ENCODE measurements at regions not wholly inside any gene's neighbourhood (a gene's known extent, or its start where the extent isn't known, plus 50 kb on each side); places are given as distances from the start of the nearest gene placed in this dataset.

DNA sequence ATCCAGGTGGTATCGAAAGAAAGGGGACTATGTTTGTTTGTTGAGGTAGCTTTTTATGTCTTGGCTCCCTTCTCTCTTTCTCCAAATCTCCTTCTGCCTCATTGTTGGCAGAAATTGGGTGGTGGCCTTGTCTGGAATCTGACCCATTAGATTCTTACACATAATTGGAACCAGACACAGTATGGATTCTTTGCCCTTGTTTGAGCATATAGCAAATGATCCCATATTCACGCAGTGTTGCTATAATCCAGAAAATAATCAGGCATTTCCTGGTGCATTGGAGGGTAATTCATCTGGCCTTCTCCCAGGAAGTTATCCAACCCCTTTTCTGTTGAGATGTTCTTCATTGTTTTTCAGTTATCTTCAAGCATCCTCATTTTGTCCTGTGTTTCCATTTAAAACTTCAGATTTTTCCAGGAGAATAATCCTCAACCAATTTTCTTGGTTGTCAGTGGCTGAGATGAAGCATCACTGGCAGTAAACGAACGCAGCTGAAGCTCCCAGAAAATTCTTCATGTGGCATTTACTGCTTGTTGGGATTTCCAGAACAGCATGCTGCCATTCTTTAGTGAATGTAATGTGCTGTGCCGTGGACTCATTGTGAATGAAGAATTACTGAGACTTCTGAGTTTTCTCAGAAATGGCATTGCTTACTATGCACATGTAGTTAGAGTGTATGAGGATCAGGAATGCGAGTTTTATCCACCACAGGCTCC is 70.5 kb upstream of the NTRK2 start:
- peaks cover 4% of the 10 kb centered on the region for H3K4me1 Mint-ChIP-seq (ENCODE audit: low read depth, unreplicated experiment)
- H3K36me3 Mint-ChIP-seq (ENCODE audit: low read depth, unreplicated experiment): no peaks in the 10 kb centered on the region
- H3K4me3 Mint-ChIP-seq (ENCODE audit: unreplicated experiment): no peak overlapping the region
- peaks cover 9% of the 10 kb centered on the region for H3K27me3 Mint-ChIP-seq (ENCODE audit: low read depth, unreplicated experiment)
- no peak overlapping the region for H3K27ac Mint-ChIP-seq (ENCODE audit: unreplicated experiment)
- no peaks in the 10 kb centered on the region for H4K20me1 ChIP-seq (ENCODE audit: insufficient read depth, low read length)
- H3K9me3 Mint-ChIP-seq (ENCODE audit: unreplicated experiment): no peaks in the 10 kb centered on the region
- no peaks in the 10 kb centered on the region for H3K79me2 ChIP-seq (ENCODE audit: insufficient read depth, low read length)
- DNase-seq (ENCODE audit: low read depth) (no peak), FAIRE-seq (no peak)
- TF ChIP-seq, protein P1, sequence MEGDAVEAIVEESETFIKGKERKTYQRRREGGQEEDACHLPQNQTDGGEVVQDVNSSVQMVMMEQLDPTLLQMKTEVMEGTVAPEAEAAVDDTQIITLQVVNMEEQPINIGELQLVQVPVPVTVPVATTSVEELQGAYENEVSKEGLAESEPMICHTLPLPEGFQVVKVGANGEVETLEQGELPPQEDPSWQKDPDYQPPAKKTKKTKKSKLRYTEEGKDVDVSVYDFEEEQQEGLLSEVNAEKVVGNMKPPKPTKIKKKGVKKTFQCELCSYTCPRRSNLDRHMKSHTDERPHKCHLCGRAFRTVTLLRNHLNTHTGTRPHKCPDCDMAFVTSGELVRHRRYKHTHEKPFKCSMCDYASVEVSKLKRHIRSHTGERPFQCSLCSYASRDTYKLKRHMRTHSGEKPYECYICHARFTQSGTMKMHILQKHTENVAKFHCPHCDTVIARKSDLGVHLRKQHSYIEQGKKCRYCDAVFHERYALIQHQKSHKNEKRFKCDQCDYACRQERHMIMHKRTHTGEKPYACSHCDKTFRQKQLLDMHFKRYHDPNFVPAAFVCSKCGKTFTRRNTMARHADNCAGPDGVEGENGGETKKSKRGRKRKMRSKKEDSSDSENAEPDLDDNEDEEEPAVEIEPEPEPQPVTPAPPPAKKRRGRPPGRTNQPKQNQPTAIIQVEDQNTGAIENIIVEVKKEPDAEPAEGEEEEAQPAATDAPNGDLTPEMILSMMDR (IDR thresholded peaks at IDR 0.05; ENCODE audit: insufficient read depth, low read depth, low read length): no peak
- no peak for TF ChIP-seq EZH2 (IDR thresholded peaks at IDR 0.05; ENCODE audit: insufficient read depth, low read length)
- H3K4me1 ChIP-seq (ENCODE audit: insufficient read depth, low read length): no peaks in the 10 kb centered on the region
- H2AFZ ChIP-seq (ENCODE audit: low read depth, low read length): no peak overlapping the region
- no peaks in the 10 kb centered on the region for H3K9me3 ChIP-seq (ENCODE audit: insufficient read depth, low read depth, low read length)
- no peaks in the 10 kb centered on the region for H3K27me3 ChIP-seq (ENCODE audit: insufficient read depth, low read length)
- H3K4me2 ChIP-seq (ENCODE audit: low read length): no peak overlapping the region
- no peak overlapping the region for H3K27ac ChIP-seq (ENCODE audit: low read depth, low read length)
- H3K4me3 ChIP-seq (ENCODE audit: insufficient read depth, low read depth, low read length): no peak overlapping the region
- H3K9ac ChIP-seq (ENCODE audit: low read length): no peak overlapping the region
- H3K36me3 ChIP-seq (ENCODE audit: insufficient read depth, low read length): no peaks in the 10 kb centered on the region

DNA sequence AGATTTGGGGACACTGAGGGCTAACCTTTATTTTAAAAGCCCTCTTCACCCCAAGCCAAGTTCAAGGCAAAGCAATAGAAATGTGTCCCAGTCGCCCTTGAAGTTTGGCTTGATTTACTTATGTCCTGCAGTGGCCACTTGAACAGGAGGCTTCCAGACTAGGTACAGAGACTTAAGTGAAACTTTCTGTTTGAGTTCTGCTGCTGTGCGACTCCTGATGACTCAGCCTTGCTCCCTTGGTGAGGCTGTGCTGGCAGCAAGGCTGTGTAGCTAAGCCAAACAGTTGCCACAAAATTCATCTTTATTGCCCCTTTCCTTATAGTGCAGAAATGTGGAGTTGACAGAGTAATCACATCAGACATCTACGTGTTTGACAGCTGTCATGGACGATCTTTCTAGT is 68.8 kb upstream of the NTRK2 start:
- no peaks in the 10 kb centered on the region for H3K9me3 ChIP-seq (ENCODE audit: insufficient read depth, low read depth, low read length)
- H2AFZ ChIP-seq (ENCODE audit: low read depth, low read length): no peak overlapping the region
- Mint-ChIP-seq H3K27me3 (ENCODE audit: low read depth, unreplicated experiment) (peaks cover 12% of the 10 kb centered on the region), H3K27ac (ENCODE audit: unreplicated experiment) (no peak overlapping the region), H3K36me3 (ENCODE audit: low read depth, unreplicated experiment) (no peaks in the 10 kb centered on the region), H3K9me3 (ENCODE audit: unreplicated experiment) (no peaks in the 10 kb centered on the region), H3K4me3 (ENCODE audit: unreplicated experiment) (no peak overlapping the region), H3K4me1 (ENCODE audit: low read depth, unreplicated experiment) (peaks cover 4% of the 10 kb centered on the region)
- no peaks in the 10 kb centered on the region for H4K20me1 ChIP-seq (ENCODE audit: insufficient read depth, low read length)
- no peak overlapping the region for H3K9ac ChIP-seq (ENCODE audit: low read length)
- H3K4me3 ChIP-seq (ENCODE audit: insufficient read depth, low read depth, low read length): no peak overlapping the region
- FAIRE-seq (no peak), DNase-seq (ENCODE audit: low read depth) (no peak)
- TF ChIP-seq, protein P1 (IDR thresholded peaks at IDR 0.05; ENCODE audit: insufficient read depth, low read depth, low read length): no peak
- no peak for TF ChIP-seq EZH2 (IDR thresholded peaks at IDR 0.05; ENCODE audit: insufficient read depth, low read length)
- H3K36me3 ChIP-seq (ENCODE audit: insufficient read depth, low read length): no peaks in the 10 kb centered on the region
- H3K4me1 ChIP-seq (ENCODE audit: insufficient read depth, low read length): no peaks in the 10 kb centered on the region
- H3K4me2 ChIP-seq (ENCODE audit: low read length): no peak overlapping the region
- H3K79me2 ChIP-seq (ENCODE audit: insufficient read depth, low read length): no peaks in the 10 kb centered on the region
- H3K27ac ChIP-seq (ENCODE audit: low read depth, low read length): no peak overlapping the region
- H3K27me3 ChIP-seq (ENCODE audit: insufficient read depth, low read length): no peaks in the 10 kb centered on the region

DNA sequence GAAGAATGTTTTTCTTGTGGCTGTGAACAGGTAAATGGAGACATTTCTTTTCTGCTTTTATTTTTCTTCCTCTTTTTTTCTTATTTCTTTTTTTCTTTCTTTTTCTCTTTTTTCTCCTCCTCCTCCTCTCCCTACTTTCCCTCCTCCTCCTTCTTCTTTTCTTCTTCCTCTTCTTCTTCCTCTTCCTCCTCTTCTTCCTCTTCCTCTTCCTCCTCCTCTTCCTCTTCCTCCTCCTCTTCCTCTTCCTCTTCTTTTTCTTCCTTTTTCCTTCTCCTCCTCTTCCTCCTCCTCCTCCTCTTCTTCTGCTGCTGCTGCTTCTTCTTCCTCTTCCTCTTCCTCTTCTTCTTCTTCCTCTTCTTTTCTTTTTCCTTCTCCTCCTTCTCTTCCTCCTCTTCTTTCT is 65.3 kb upstream of the NTRK2 start:
- H3K27me3 Mint-ChIP-seq (ENCODE audit: low read depth, unreplicated experiment): peaks cover 9% of the 10 kb centered on the region
- no peaks in the 10 kb centered on the region for H3K36me3 ChIP-seq (ENCODE audit: insufficient read depth, low read length)
- no peak for FAIRE-seq
- no peak overlapping the region for H3K4me2 ChIP-seq (ENCODE audit: low read length)
- no peaks in the 10 kb centered on the region for H3K36me3 Mint-ChIP-seq (ENCODE audit: low read depth, unreplicated experiment)
- DNase-seq (ENCODE audit: low read depth): no peak
- no peak overlapping the region for H2AFZ ChIP-seq (ENCODE audit: low read depth, low read length)
- no peak overlapping the region for H3K27ac Mint-ChIP-seq (ENCODE audit: unreplicated experiment)
- TF ChIP-seq, protein P1 (IDR thresholded peaks at IDR 0.05; ENCODE audit: insufficient read depth, low read depth, low read length): no peak
- H3K9ac ChIP-seq (ENCODE audit: low read length): no peak overlapping the region
- no peaks in the 10 kb centered on the region for H3K27me3 ChIP-seq (ENCODE audit: insufficient read depth, low read length)
- no peaks in the 10 kb centered on the region for H4K20me1 ChIP-seq (ENCODE audit: insufficient read depth, low read length)
- no peaks in the 10 kb centered on the region for H3K4me1 ChIP-seq (ENCODE audit: insufficient read depth, low read length)
- no peak overlapping the region for H3K27ac ChIP-seq (ENCODE audit: low read depth, low read length)
- no peaks in the 10 kb centered on the region for H3K9me3 Mint-ChIP-seq (ENCODE audit: unreplicated experiment)
- H3K4me3 ChIP-seq (ENCODE audit: insufficient read depth, low read depth, low read length): no peak overlapping the region
- no peaks in the 10 kb centered on the region for H3K79me2 ChIP-seq (ENCODE audit: insufficient read depth, low read length)
- peaks cover 4% of the 10 kb centered on the region for H3K4me1 Mint-ChIP-seq (ENCODE audit: low read depth, unreplicated experiment)
- no peak overlapping the region for H3K4me3 Mint-ChIP-seq (ENCODE audit: unreplicated experiment)
- H3K9me3 ChIP-seq (ENCODE audit: insufficient read depth, low read depth, low read length): no peaks in the 10 kb centered on the region
